Loucy (cell line): ENCODE measurements at regions not wholly inside any gene's neighbourhood (a gene's known extent, or its start where the extent isn't known, plus 50 kb on each side); places are given as distances from the start of the nearest gene placed in this dataset.

ENCODE experiments used
- EZH2phosphoT487 ChIP-seq: fragments of 200-600 bp; IDR thresholded peaks from 2 replicates; pipeline ENCODE4 v1.6.1; 2018; ENCODE audit warnings: antibody characterized with exemption, mild to moderate bottlenecking, moderate library complexity, borderline replicate concordance
- TF ChIP-seq, protein P1 (sequence below): fragments of 200-600 bp; sonication (generic); conservative IDR thresholded peaks from 2 replicates; pipeline ENCODE4 v1.5.1; 2014; ENCODE audit warnings: mild to moderate bottlenecking, antibody characterized with exemption, low read length

GRCh38 chr14:97159124-97159523, 361.9 kb downstream of the VRK1 start:
- TF ChIP-seq, protein P1, sequence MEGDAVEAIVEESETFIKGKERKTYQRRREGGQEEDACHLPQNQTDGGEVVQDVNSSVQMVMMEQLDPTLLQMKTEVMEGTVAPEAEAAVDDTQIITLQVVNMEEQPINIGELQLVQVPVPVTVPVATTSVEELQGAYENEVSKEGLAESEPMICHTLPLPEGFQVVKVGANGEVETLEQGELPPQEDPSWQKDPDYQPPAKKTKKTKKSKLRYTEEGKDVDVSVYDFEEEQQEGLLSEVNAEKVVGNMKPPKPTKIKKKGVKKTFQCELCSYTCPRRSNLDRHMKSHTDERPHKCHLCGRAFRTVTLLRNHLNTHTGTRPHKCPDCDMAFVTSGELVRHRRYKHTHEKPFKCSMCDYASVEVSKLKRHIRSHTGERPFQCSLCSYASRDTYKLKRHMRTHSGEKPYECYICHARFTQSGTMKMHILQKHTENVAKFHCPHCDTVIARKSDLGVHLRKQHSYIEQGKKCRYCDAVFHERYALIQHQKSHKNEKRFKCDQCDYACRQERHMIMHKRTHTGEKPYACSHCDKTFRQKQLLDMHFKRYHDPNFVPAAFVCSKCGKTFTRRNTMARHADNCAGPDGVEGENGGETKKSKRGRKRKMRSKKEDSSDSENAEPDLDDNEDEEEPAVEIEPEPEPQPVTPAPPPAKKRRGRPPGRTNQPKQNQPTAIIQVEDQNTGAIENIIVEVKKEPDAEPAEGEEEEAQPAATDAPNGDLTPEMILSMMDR, result no peak
- TF ChIP-seq EZH2phosphoT487, result no peak
